Large intestine (tissue), 3 donors: ENCODE measurements at regions not wholly inside any gene's neighbourhood (a gene's known extent, or its start where the extent isn't known, plus 50 kb on each side); places are given as distances from the start of the nearest gene placed in this dataset.
"Not testable (repeated sequence)": the region's sequence is repeated elsewhere in the genome, so short reads cannot be mapped to it uniquely, and the experiment has no call there.

Experiments used
- DNase-seq, 2 donors: peaks; one replicate each; pipeline versions ENCODE4 v3.0.0 to v3.0.0-alpha.2; 2013
- H3K27ac ChIP-seq: one replicate; pipeline ENCODE4 v1.5.1; 2013; ENCODE audit warnings: low read length
- H3K27me3 ChIP-seq: 2 replicates; pipeline ENCODE4 v1.6.1; 2013; ENCODE audit warnings: low read length; ENCODE audit not compliant: control insufficient read depth, insufficient read depth
- H3K36me3 ChIP-seq: 2 replicates; pipeline ENCODE4 v1.6.1; 2013; ENCODE audit warnings: low read length; ENCODE audit not compliant: control insufficient read depth, insufficient read depth
- H3K4me1 ChIP-seq: one replicate; pipeline ENCODE4 v1.6.1; 2013; ENCODE audit warnings: low read length; ENCODE audit not compliant: control insufficient read depth, insufficient read depth
- H3K4me3 ChIP-seq: one replicate; pipeline ENCODE4 v1.5.1; 2013; ENCODE audit warnings: low read length
- H3K9me3 ChIP-seq: one replicate; pipeline ENCODE4 v1.6.1; 2013; ENCODE audit warnings: mild to moderate bottlenecking, low read depth, low read length, moderate library complexity; ENCODE audit not compliant: control insufficient read depth
- WGBS: methylation state at CpG from one replicate; pipeline ENCODE4 v1.1.5; 2013; ENCODE audit warnings: low lambda C conversion rate; ENCODE audit not compliant: insufficient coverage; 5-methylcytosine and 5-hydroxymethylcytosine counted together

- Histone ChIP-seq H3K27me3 (no peaks in the 10 kb centered on the region), H3K9me3 (peaks cover 7% of the 10 kb centered on the region), H3K4me3 (no peak overlapping the region), H3K36me3 (no peaks in the 10 kb centered on the region), H3K4me1 (no peaks in the 10 kb centered on the region), H3K27ac (no peak overlapping the region)
- 83% methylated on average over 1 of the region's 1 CpG for WGBS
- DNase-seq: no peak
Observed at GRCh38 chr5:97570242-97570641, 387.2 kb upstream of the RIOK2 start.

- Histone ChIP-seq H3K27ac (no peak overlapping the region), H3K27me3 (no peaks in the 10 kb centered on the region), H3K9me3 (peaks cover 12% of the 10 kb centered on the region), H3K4me3 (no peak overlapping the region), H3K36me3 (no peaks in the 10 kb centered on the region), H3K4me1 (no peaks in the 10 kb centered on the region)
- WGBS: no CpG with 5 or more reads among the region's 1 CpG
- DNase-seq: no peak
Observed at GRCh38 chr5:97575322-97575721, 392.3 kb upstream of the RIOK2 start.

GRCh38 chr5:97576956-97577355 lies 393.9 kb upstream of the RIOK2 start:
- Histone ChIP-seq H3K4me1 (no peaks in the 10 kb centered on the region), H3K27me3 (no peaks in the 10 kb centered on the region), H3K4me3 (no peak overlapping the region), H3K9me3 (peaks cover 5% of the 10 kb centered on the region), H3K27ac (no peak overlapping the region), H3K36me3 (no peaks in the 10 kb centered on the region)
- DNase-seq: no peak
- no CpG with 5 or more reads among the region's 2 CpGs for WGBS

DNA sequence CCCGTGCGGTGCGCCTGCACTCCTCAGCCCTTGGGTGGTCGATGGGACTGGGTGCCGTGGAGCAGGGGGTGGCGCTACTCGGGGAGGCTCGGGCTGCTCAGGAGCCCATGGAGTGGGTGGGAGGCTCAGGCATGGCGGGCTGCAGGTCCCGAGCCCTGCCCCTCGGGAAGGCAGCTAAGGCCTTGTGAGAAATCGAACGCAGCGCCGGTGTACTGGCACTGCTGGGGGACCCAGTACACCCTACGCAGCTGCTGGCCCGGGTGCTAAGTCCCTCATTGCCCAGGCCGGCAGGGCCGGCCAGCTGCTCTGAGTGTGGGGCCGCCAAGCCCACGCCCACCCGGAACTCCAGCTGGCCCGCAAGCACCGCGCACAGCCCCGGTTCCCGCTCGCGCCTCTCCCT lies 396.9 kb upstream of the RIOK2 start:
- H3K27me3 ChIP-seq, H3K9me3 ChIP-seq, DNase-seq, H3K4me3 ChIP-seq, H3K4me1 ChIP-seq, H3K27ac ChIP-seq, H3K36me3 ChIP-seq: not testable (repeated sequence)
- no CpG with 5 or more reads among the region's 29 CpGs for WGBS

DNA sequence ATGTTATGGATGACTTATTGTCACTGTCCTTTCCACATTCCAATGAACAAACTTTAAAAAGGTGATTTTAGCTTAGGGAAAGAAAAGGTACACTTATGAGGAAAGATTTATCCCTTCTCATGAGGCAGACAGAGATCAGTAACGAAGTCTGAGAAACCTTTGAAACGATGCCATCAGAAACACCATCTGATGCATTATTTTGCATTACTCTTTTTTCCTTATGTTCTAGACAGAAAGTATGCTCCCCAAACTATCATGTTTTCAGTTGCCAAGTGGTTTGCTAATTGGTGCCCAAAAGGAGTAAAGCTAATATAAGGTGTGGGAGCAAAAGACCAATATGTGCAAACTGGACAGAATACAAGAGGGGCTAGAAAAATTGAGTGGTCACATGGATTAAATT lies 397.7 kb upstream of the RIOK2 start:
- peaks cover 5% of the 10 kb centered on the region for H3K9me3 ChIP-seq
- no peaks in the 10 kb centered on the region for H3K27me3 ChIP-seq
- H3K36me3 ChIP-seq: no peaks in the 10 kb centered on the region
- H3K4me3 ChIP-seq: no peak overlapping the region
- no peak overlapping the region for H3K27ac ChIP-seq
- H3K4me1 ChIP-seq: no peaks in the 10 kb centered on the region
- DNase-seq: no peak
- 90% methylated on average over 2 of the region's 2 CpGs for WGBS

DNA sequence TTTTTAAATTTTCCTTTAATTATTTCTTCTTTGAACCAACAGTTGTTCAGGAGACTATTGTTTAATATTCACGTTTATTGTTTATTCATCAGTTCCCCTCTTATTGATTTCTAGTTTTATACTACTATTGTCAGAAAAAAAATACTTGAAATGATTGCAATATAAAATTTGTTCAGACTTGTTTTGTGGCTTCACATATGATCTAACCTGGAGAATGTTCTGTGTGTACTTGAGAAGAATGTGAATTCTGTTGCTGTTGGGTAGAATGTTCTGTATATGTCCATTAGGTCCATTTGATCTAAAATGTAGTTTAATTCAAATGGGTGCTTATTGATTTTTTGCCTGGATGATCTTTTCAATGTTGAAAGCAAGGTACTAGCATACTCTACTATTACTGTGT lies 408.7 kb upstream of the RIOK2 start:
- H3K4me1 ChIP-seq: no peaks in the 10 kb centered on the region
- H3K36me3 ChIP-seq: no peaks in the 10 kb centered on the region
- H3K27me3 ChIP-seq: no peaks in the 10 kb centered on the region
- H3K9me3 ChIP-seq: no peaks in the 10 kb centered on the region
- WGBS: 100% methylated on average over 1 of the region's 1 CpG
- no peak for DNase-seq
- no peak overlapping the region for H3K4me3 ChIP-seq
- no peak overlapping the region for H3K27ac ChIP-seq

DNA sequence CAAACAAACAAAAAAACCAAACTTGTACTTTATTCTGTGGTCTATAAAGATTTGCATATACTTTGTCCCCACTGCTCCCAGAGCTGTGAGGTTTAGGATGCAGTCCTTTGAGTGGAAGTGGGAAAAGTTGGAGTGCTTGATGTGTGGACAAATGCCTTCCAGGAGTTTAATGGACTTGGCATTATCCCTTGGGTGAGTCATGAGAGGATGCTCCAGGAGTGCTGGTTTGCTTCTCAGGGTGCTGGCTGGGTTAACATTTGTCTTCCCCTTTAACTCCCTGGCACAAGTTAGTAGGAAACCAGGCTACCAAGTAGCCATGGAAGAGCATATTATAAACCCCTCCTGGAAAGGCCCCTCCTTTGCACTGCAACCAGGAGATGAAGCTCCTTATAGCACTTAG lies 417.4 kb upstream of the RIOK2 start:
- no peaks in the 10 kb centered on the region for H3K36me3 ChIP-seq
- no peak for DNase-seq
- no peak overlapping the region for H3K27ac ChIP-seq
- H3K9me3 ChIP-seq: peaks cover 11% of the 10 kb centered on the region
- no peaks in the 10 kb centered on the region for H3K27me3 ChIP-seq
- no peak overlapping the region for H3K4me3 ChIP-seq
- H3K4me1 ChIP-seq: no peaks in the 10 kb centered on the region

GRCh38 chr5:97601651-97602050 lies 418.6 kb upstream of the RIOK2 start:
- no peak for DNase-seq
- no peak overlapping the region for H3K4me3 ChIP-seq
- no peaks in the 10 kb centered on the region for H3K36me3 ChIP-seq
- 94% methylated on average over 2 of the region's 3 CpGs for WGBS
- H3K4me1 ChIP-seq: no peaks in the 10 kb centered on the region
- peaks cover 11% of the 10 kb centered on the region for H3K9me3 ChIP-seq
- H3K27ac ChIP-seq: no peak overlapping the region
- H3K27me3 ChIP-seq: no peaks in the 10 kb centered on the region

- H3K4me1 ChIP-seq: no peaks in the 10 kb centered on the region
- no peak overlapping the region for H3K27ac ChIP-seq
- H3K4me3 ChIP-seq: no peak overlapping the region
- no peaks in the 10 kb centered on the region for H3K27me3 ChIP-seq
- H3K9me3 ChIP-seq: no peaks in the 10 kb centered on the region
- H3K36me3 ChIP-seq: no peaks in the 10 kb centered on the region
- DNase-seq: no peak
Observed at GRCh38 chr5:97606531-97606930, 423.5 kb upstream of the RIOK2 start.

DNA sequence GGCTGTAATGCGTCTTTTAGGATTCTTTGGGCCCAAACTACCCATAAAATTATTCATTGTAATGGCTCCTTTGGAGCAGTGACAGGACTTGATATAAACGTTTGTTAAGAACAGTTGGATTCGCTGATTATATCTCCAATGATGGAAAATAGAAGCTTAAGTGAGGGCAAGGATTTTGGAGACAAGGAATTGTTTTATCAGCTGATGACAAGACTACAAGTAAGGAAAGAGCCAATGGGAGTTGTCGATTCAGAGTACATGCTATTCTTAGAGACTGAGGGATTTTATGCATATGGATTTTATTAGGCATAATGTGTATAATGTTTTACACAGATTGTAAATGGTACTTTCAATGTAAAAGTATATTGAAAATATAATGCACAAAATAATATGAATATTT lies 425.5 kb upstream of the RIOK2 start:
- no peaks in the 10 kb centered on the region for H3K4me1 ChIP-seq
- H3K9me3 ChIP-seq: no peaks in the 10 kb centered on the region
- 70% methylated on average over 2 of the region's 4 CpGs for WGBS
- H3K36me3 ChIP-seq: no peaks in the 10 kb centered on the region
- H3K4me3 ChIP-seq: no peak overlapping the region
- DNase-seq: no peak
- H3K27me3 ChIP-seq: no peaks in the 10 kb centered on the region
- H3K27ac ChIP-seq: no peak overlapping the region

DNA sequence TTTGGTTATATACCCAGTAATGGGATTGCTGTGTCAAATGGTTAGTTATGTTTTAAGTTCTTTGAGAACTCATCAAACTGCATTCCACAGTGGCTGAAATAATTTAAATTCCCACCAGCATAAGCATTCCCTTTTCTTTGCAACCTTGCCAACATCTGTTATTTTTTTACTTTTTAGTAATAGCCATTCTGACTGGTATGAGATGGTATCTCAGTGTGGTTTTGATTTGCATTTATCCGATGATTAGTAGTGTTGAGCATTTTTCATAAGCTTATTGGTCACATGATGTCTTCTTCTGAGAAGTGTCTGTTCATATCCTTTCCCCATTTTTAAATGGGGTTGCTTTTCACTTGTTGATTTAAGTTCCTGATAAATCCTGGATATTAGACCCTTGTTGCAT lies 435.7 kb upstream of the RIOK2 start:
- Histone ChIP-seq H3K27ac (no peak overlapping the region), H3K4me3 (no peak overlapping the region), H3K36me3 (no peaks in the 10 kb centered on the region), H3K9me3 (no peaks in the 10 kb centered on the region), H3K27me3 (no peaks in the 10 kb centered on the region), H3K4me1 (no peaks in the 10 kb centered on the region)
- no peak for DNase-seq
- WGBS: no CpG with 5 or more reads among the region's 1 CpG
